NCI-H1930 (cell line): ENCODE measurements at regions not wholly inside any gene's neighbourhood (a gene's known extent, or its start where the extent isn't known, plus 50 kb on each side); places are given as distances from the start of the nearest gene placed in this dataset.

Experiments used
- DNase-seq, 2 experiments: peaks; one replicate each; lab custom pipeline; 2025; lab: John Stamatoyannopoulos, UW

DNA sequence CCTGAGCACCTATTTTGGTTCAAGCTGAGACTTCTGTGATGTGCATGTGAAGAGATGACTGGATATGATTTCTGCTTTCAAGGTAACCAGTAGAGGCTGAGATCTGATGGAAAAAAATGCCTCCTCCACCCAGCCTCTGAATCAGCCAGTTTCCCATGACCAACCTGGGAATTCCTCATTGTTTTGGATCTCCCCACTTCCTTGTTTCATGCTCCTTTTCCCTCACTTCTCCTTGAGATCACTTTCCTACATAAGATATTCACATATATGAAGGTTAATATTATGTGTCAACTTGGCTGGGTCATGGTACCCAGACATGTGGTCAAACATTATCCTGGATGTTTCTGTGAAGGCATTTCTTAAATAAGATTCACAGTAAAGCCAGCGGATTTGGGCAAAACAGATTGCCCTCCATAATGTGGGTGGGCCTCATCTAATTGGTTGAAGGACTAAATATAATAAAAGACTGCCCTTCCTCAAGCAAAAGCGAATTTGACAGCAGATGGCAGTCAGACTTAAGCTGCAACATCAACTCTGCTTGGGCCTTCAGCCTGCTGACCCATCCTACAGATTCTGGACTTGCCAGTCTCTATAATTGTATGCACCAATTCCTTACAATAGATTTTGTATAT is 379.4 kb downstream of the TNS1 start:
- DNase-seq: no peak

DNA sequence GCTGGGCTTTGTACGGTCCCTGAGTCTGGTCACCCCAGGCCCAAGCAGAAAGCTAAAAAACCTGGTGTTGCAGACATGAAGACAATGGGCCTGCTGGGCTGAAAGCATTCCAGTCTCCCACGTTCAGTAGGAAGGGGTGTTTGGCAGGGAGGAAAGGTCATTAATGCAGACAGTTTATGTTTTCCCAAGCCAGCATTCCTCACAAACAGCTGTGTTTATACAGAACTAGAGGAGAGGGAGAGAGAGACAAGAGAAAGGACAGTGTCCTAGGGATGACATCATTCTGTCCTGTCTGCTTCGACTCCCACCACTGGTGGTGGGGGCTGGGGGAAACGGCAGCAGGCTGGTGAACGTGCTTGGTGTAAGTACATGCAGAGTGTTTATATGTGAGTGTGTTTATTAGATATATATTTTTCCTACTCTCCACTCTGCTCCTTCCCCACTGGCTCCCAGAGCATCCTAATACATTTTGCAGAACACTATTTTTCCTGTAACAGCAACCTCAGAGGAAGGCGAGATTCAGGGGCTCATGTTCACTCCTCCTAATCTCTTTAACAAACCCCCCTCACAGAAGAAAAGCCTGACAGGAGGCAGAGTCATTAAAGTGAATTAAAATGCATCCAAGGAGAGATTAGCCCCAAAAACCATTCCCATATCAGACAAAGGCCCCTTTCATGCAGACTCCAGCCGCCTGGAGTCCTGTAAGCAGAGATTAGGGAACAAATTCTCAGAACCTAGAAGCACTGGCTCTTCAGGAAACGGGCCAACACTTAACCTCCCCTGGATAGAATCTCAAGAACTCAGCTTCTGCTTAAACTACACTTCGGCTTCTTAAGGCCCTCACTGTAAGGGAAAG is 380.4 kb downstream of the TNS1 start:
- no peak for DNase-seq

DNA sequence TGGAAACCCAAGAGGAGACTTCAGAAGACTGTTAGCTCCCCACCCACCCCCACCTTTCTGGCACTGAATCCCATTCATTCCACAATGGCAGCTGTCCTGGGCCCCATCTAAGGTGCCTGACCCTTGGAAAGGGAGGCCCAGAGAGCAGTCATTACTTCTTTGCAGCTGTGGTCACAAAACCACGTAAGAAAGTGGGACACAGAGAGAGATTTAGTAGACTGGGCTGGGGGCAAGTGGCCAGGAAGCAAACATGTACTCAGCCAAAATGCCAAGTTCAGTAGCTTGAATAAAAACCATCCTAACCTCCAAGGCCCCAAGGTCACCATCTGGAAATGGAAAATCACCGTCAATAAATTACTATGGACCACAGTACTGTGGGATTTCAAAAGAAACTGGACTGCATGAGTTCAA is 381.4 kb downstream of the TNS1 start:
- no peak for DNase-seq

DNA sequence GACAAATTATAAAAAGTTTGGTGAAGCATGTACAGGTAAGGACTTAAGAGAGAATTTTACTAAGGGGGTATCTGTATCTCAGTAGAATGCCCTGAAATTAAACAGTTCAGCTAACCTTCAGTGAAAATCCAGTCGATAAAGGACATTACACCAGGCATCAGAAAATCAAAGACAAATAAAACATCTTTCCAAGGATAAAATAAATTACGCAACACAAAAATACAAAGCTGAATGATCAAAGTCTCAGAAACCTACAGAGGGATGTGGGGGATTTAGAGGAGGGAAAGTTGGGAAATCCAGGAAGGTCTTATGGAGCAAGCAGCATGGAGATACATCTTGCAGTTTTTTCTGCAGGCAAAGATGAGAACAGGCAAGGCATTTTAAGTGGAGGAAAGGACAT is 384.1 kb downstream of the TNS1 start:
- no peak for DNase-seq

DNA sequence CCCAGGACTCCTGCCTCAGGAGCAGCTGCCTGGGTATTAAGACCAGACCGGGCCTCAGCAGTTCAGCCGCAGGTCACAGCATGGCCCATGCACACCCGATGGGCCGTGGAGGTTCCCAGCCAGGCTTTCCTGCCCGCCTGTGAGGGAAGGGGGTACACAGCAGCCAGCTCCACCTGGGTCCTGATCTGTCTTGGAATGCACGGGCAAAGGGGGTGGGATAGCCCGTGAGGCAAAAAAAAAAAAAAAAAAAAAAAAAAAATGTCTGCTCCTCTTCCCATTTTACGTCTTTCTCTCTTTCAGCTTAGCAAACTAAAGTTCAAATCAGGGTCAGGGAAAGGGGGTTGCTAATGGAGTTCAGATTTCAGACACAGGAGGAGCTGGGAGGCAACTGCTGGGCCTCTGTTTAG is 385.2 kb downstream of the TNS1 start:
- DNase-seq: no peak

DNA sequence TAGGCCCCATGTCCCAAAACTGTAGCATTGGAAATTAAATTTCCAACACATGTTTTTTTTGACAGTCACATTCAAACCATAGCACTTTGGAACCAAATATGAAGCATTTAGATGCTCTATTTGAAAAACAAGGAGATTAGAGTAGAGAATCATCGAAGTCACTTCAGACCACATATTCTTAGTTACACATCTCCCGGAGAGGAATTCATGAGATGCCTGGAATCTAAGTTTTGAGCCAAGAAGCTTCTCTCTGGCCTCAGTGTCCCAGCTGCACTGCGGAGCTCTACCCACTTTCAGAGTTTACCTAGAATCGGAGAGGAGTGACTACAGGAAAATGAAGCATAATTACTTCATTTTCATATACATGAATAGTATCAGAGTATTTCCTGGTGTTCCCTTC is 385.9 kb downstream of the TNS1 start:
- DNase-seq: no peak

DNA sequence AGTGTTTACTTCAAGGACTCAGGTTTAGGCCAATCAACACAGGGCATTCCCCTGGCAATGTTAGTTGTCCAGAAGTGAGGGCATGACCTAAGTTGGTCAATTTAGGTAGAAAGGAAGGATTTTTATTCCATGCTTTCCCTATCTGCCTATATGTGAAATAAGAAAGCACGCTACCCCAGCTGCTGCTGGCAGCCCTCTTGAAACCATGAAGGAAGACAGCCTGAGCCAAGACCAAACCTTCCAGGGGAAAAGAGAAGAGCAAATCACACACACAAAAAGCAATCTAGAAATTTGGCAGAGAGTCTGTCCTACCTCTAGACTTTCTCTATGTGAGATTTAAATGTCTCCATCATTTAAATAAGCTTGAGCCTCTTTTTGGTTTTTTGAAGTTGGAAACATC is 387.6 kb downstream of the TNS1 start:
- DNase-seq: no peak

DNA sequence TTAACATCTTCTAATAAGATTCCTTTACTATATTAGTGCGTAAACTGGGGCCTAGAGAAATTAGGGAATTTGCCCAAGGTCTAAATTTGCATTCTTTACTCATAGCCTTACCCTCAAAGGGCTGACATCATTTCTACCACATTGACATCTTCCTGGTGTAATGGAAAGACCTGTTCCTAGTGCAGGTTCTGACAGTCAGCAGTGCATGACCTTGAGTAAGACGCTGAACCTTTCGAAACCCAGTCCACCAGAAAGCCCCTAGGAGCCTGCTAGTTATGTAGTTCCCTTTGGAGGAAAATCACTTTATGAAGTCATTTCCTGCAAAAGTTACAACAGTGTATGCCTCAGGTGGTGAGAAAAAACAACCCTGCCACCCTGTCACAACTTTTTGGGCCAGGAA is 388.3 kb downstream of the TNS1 start:
- no peak for DNase-seq

DNA sequence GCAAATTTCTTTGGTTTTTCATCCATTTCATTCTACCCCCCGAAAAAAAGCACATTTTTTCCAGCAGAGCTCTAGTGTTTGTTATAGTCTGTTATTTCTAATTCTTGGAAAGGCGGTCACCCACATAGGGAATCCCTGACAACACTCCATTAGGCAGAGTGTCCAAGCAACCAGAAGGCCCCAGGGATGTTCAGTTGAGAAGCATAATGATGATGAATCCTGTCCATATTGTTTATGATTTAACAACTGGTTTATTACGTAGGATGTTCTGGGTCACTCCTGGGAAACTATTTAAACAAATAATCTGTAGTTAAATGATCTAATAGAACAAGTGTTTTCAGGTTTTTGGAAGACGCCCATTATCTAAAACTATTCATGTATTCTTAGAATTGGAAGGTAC is 388.7 kb downstream of the TNS1 start:
- DNase-seq: no peak

DNA sequence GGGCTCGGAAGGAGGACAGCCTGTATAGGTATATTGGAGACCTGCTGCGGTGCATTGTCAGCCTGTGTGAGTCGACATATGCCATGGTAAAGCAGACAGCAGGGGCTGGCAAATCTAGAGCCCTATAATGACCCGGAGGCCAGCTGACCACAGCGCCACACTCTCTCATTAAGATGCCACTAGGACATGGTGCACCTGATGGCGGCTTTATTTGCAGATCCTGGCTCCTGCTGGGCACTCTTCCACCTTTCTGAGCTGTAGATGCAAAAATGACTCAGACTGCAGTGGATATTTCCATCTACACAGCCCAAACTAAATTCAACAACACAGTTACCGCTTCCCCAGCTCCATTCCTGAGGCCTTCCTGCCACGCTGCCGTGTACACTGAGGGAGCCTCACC is 389.9 kb downstream of the TNS1 start:
- DNase-seq: no peak

DNA sequence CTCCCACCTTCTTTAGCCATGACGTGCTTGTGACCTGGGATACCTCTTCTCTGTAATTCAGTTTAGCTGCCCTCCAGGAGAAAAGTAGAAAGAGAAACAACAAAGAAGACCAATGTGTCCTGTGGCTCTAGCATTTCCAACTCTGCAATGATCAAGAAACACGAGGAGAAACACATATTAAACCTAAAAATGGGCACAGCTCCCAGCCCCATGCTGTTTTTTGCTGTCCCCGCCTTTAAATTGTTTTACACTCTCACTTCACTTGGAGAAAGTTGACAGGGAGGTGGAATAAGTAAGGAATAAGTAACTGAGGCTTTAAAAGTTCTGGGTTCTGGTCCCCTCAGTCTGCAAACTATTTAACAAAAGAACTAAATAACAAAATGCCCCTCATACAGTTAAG is 390.6 kb downstream of the TNS1 start:
- no peak for DNase-seq

DNA sequence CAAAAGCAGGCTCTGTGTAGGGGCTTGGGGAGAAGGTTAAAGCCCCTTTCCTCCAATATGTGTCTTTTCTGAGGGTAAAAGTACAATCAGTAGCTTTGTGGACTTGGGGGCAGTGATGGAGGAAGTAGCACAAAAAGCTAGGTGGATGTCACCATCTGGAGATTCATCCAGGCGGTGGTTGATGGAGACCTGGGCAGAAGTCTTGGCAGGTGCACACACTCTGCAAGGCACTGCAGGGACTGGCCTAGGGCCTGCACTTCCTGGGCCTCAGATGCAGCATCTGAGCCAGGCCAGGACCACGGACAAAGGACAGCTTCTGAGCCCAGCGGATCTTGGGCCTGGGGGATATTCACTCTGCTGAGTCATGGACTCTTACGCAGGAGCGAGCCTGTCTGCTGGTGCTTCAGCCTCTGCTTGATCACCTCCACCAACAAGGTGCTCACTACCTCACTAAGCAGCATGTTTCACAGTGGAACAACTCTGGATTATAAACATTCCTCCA is 391.1 kb downstream of the TNS1 start:
- DNase-seq: no peak

DNA sequence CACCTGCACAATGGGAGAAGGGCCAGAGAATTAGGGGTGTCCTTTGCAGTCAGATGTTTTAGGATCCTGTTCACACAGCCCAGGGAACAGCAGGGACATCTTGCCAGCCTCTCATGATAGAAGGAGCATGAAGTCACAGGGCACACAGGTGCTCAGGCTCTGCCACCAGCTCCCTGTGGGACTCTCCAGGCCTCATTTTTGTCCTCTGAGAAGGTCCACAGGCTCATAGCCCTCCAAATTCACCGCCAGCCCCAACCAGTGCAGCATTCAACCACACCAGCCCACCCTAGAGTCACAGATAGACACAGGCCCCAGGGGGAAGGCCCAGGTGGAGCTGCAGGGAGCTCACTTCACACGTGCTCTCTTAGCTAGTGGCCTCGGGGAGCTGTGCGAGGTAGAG is 391.7 kb downstream of the TNS1 start:
- no peak for DNase-seq

DNA sequence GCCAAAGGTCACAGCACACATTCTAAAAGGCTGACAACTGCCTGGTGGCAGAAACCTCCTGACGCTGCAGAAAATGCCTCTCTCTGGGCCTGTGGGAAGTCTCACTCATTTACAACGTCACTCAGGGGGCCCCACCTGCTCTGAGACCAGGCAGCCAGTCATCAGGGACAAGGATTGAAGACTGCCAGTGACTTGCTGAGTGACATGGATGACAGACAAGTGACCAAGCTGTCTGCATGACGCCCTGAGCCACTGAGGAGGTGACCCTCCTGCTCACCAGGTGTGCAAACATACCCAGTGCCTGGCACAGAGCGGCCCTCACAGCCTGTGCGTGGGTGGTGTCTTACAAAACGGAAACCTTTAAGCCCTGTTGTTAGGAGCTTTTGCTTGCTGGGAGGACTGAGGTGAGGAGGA is 392.4 kb downstream of the TNS1 start:
- DNase-seq: no peak

DNA sequence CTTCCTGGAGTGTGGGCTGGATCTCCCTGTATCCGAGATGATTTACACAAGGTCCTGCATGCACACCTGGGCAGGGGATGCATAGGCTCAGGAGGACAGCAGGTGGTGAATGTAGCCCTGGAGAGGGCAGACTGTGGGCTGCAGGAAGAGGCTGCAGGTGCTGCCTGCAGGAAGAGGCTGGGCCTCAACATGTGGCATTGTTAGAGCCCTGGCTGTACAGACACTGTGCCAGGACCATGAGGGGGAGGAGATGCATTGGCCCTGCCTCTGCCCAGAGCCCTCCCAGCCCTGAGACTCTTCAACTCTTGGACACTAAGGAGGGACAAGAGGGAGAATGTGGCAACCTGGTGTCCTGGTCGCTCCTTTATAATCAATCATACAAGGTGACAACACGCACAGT is 392.8 kb downstream of the TNS1 start:
- DNase-seq: no peak

DNA sequence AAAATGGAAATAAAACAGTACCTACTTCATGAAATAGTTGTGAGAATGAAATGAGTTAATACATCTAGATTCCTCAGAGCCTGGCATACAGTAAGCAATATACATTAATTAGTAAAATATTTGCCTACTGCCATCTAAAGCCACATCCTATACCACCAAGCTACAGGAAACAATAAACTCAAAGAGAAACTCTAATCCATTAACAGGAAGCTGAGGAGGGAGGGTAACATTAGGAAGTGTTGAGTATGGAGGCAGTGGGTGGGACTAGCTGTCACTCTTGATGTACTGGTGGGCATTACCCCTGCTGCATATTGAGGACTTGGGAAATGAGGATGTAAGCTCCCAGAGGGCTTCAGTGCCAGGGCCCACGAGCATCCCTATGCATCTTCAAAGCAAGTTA is 396.5 kb downstream of the TNS1 start:
- DNase-seq: no peak

DNA sequence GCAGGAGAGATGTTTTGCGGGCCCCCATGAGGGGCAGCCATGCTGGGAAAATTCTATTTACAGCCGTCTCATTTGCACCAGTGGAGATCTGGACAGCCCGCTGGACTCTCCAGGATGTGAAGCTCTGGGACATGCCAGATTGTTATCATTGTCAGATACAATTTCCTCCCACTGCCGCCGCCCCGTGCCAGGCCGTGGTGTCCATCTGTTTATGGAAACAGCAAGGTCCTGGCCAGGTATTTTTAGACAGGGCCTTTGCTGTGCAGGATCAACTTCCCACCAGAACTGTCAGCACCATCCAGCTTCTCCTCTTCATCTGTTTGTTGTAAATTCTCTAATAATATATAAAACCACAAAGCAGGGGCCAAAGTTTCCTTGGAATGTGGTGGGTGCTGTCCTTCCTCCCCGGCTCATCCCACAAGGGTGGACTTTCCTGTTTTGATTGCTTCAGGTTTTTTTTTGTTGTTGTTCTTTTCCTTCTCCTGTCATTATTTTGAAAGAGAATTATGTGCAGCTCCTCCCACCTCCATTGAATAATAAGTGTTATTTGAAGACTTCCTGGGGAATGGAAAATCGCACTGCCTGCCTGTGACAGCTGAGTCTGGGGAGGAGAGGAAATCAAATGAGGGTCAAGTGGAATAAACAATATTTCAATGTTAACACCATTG is 398.1 kb downstream of the TNS1 start:
- no peak for DNase-seq

DNA sequence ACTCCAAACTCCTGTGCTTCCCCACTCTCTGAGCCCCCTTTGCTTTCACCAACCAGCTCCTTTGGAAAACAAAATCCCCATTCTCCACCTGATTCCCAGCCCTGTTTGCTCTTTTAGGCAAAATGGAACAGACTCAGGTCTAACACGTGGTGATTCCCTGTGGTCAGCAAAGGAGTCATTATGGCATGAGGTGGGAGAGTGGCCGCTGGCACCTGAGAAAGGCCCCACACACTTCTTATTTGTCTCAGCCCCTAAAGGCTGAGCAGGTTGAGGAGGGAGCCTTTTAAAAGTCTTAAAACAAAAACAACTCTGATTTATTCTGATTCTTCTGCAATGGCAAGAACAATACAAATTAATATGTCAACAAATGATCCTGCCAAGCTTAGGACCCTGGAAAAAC is 401.2 kb downstream of the TNS1 start:
- no peak for DNase-seq

DNA sequence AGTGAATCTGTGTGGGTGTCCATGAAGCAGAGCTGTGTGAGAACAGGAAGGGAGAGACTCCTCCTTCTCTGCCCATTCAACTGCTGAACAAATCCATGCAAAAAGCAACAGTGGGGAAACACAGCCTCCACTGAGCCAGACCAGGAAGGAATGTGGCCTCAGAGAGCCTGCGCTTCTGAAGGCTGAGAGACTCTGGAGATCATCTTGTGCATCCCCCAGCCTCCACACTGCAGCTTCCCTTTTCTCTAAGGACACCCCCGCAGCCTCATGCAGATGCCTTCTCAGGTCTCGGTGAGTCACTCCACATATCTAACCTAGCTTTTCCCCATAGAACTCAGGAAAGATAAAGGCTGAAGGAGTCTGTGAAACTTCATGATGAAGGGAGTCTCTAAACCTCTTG is 402.9 kb downstream of the TNS1 start:
- no peak for DNase-seq

DNA sequence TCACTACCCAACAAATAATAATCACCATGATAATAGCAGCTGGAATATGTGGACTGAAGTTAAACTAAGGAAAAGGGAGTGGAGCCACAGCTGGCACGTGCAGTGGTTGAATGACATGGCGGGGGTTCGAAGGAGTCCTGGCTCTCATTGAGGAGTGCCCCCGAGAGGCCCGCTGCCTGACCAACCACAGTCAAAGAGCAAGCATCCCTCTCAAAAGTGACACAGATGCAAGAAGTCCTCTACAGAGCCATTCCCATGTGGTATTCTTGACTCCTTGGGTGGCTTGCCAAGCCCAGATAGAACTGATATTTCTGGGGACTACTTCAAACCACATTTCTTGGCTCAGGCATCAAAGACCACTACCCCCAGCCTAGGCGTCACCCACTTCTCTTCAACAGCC is 405.1 kb downstream of the TNS1 start:
- DNase-seq: no peak

DNA sequence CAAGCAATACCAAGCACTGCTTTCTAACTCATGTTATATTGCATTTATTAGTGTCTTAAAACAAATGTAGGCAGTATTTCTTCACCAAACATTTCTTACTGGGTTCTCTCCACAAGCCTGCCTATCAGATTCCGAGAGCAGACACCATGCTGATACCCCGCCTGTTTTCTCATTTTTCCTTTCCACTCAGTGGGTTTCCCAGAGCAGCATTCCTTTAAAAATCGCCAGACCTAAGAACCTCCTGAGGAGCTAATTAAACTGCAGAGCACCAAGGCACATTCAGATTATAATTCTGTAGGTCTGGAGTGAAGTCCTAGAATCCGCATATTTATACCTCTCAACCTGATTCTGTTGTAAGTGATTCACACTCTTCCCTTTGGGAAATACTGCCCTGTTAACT is 405.6 kb downstream of the TNS1 start:
- DNase-seq: no peak

DNA sequence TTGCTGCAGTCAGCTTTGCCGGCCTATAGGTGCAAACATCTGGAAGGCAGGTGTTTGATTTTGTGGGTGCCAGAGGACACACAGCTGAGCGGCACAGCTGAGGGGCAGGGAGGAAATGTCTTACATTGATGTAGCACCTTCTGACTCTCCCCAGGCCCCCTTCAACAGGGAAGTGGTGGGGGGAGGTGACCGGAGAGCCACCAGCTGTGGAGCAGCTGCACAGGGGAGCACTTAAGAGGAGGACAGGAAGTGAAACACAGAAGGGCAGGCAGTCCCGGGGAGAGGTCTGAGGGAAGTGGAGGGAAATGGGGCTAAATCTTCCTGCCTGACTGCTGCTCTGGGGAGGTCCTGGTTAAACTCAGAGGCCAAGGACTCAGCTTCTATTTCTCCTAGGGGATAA is 409.1 kb downstream of the TNS1 start:
- no peak for DNase-seq

DNA sequence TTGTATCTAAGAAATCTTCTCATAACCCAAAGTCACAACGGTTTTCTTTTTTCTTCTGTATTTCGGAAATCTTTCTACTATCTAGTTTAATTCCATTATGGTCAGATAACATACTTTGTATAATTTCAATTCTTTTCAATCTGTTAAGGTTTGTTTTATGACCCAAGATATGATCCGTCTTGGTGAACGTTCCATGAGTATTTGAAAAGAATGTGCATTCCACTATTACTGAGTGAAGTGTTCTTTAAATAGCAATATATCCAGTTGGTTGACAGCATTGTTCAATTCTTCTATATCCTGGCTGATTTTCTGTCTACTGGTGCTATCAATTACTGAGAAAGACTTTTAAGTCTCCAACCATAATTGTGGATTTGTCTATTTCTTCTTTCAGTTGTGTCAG is 414.5 kb downstream of the TNS1 start:
- no peak for DNase-seq
